Endodermal cell (in vitro differentiated cells): ENCODE measurements at regions not wholly inside any gene's neighbourhood (a gene's known extent, or its start where the extent isn't known, plus 50 kb on each side); places are given as distances from the start of the nearest gene placed in this dataset.

ENCODE experiments used
- DNase-seq: peaks from one replicate; pipeline ENCODE4 v3.0.0-alpha.2; 2017
- H3K27ac ChIP-seq: 2 replicates; pipeline ENCODE4 v1.5.1; 2013; ENCODE audit warnings: mild to moderate bottlenecking, low read depth, low read length, moderate library complexity
- H3K27me3 ChIP-seq: 2 replicates; pipeline ENCODE4 v1.6.1; 2013; ENCODE audit warnings: mild to moderate bottlenecking, low read length, moderate library complexity; ENCODE audit not compliant: insufficient read depth, control insufficient read depth, poor library complexity, severe bottlenecking
- H3K36me3 ChIP-seq: 2 replicates; pipeline ENCODE4 v1.7.0; 2013; ENCODE audit warnings: mild to moderate bottlenecking, low read length, moderate library complexity; ENCODE audit not compliant: control insufficient read depth, insufficient read depth
- H3K4me1 ChIP-seq: one replicate; pipeline ENCODE4 v1.7.0; 2013; ENCODE audit warnings: low read length; ENCODE audit not compliant: control insufficient read depth, insufficient read depth
- H3K4me3 ChIP-seq: 2 replicates; pipeline ENCODE4 v1.5.1; 2013; ENCODE audit warnings: mild to moderate bottlenecking, low read length, moderate library complexity
- H3K9ac ChIP-seq: 2 replicates; pipeline ENCODE4 v1.6.1; 2013; ENCODE audit warnings: mild to moderate bottlenecking, low read length, moderate library complexity; ENCODE audit not compliant: poor library complexity, severe bottlenecking; ENCODE audit errors: extremely low read depth
- H3K9me3 ChIP-seq: 2 replicates; pipeline ENCODE4 v1.6.1; 2013; ENCODE audit warnings: mild to moderate bottlenecking, low read length, moderate library complexity; ENCODE audit not compliant: control insufficient read depth
- H3K27ac Mint-ChIP-seq: 2 replicates; pipeline ENCODE4 v1.8.0; 2020; ENCODE audit warnings: mixed read lengths
- H3K27me3 Mint-ChIP-seq: 2 replicates; pipeline ENCODE4 v1.8.0; 2021; ENCODE audit warnings: mild to moderate bottlenecking, mixed read lengths; ENCODE audit not compliant: insufficient read depth
- H3K36me3 Mint-ChIP-seq: 2 replicates; pipeline ENCODE4 v1.8.0; 2020; ENCODE audit warnings: low read depth, mixed read lengths
- H3K4me1 Mint-ChIP-seq: 2 replicates; pipeline ENCODE4 v1.8.0; 2020; ENCODE audit warnings: mixed read lengths
- H3K4me3 Mint-ChIP-seq: 2 replicates; pipeline ENCODE4 v1.8.0; 2020; ENCODE audit warnings: mild to moderate bottlenecking, moderate library complexity, mixed read lengths
- H3K9me3 Mint-ChIP-seq: 2 replicates; pipeline ENCODE4 v1.8.0; 2020; ENCODE audit warnings: mild to moderate bottlenecking, mixed read lengths
- CTCF ChIP-seq: fragments of 200-600 bp; sonication (generic); conservative IDR thresholded peaks from 2 replicates; pipeline ENCODE4 v1.5.0; 2021; ENCODE audit warnings: antibody characterized with exemption, mild to moderate bottlenecking
- WGBS, 2 experiments: methylation state at CpG; one replicate each; pipeline versions ENCODE4 v1.1.5 to v1.1.7; 2013; ENCODE audit warnings: missing lambda C conversion rate in 2 of 2, mixed read lengths in 1 of 2; ENCODE audit not compliant: insufficient coverage in 1 of 2, insufficient read length in 1 of 2; 5-methylcytosine and 5-hydroxymethylcytosine counted together

GRCh38 chr12:25787701-25788100 is 170.8 kb upstream of the RASSF8 start:
- DNase-seq, result no peak
- Histone ChIP-seq H3K4me1 (no peaks in the 10 kb centered on the region), H3K9ac (no peak overlapping the region), H3K36me3 (no peaks in the 10 kb centered on the region), H3K27me3 (no peaks in the 10 kb centered on the region), H3K9me3 (no peaks in the 10 kb centered on the region), H3K27ac (no peak overlapping the region), H3K4me3 (no peak overlapping the region)
- H3K27me3 Mint-ChIP-seq, result no peaks in the 10 kb centered on the region
- no peak overlapping the region for H3K4me3 Mint-ChIP-seq
- TF ChIP-seq CTCF, result no peak
- H3K36me3 Mint-ChIP-seq, result no peaks in the 10 kb centered on the region
- no peaks in the 10 kb centered on the region for H3K9me3 Mint-ChIP-seq
- H3K27ac Mint-ChIP-seq, result no peak overlapping the region
- peaks cover 5% of the 10 kb centered on the region for H3K4me1 Mint-ChIP-seq
- 96 to 100% methylated on average over 2 of the region's 2 CpGs for WGBS, 2 experiments

- Mint-ChIP-seq H3K4me3 (no peak overlapping the region), H3K27ac (no peak overlapping the region)
- H3K4me3 ChIP-seq, result no peak overlapping the region
Observed at GRCh38 chr12:25788707-25789442, 169.6 kb upstream of the RASSF8 start.

GRCh38 chr12:25789541-25789944 is 168.9 kb upstream of the RASSF8 start:
- TF ChIP-seq CTCF, result no peak

More at GRCh38 chr12:25788707-25789442, 169.6 kb upstream of the RASSF8 start:
- Mint-ChIP-seq H3K36me3 (no peaks in the 10 kb centered on the region), H3K4me1 (peaks cover 5% of the 10 kb centered on the region), H3K9me3 (no peaks in the 10 kb centered on the region), H3K27me3 (no peaks in the 10 kb centered on the region)
- Histone ChIP-seq H3K27me3 (no peaks in the 10 kb centered on the region), H3K36me3 (no peaks in the 10 kb centered on the region), H3K9me3 (no peaks in the 10 kb centered on the region), H3K9ac (no peak overlapping the region), H3K4me1 (no peaks in the 10 kb centered on the region), H3K27ac (no peak overlapping the region)
- no peak for DNase-seq
- WGBS, 2 experiments, result 84% methylated on average over 1 of the region's 1 CpG; no CpG with 5 or more reads in 1 of the 2 experiments
- no peak for TF ChIP-seq CTCF

More at GRCh38 chr12:25789541-25789944, 168.9 kb upstream of the RASSF8 start:
- H3K4me3 ChIP-seq, result no peak overlapping the region
- Mint-ChIP-seq H3K4me3 (no peak overlapping the region), H3K27me3 (no peaks in the 10 kb centered on the region), H3K9me3 (no peaks in the 10 kb centered on the region), H3K27ac (no peak overlapping the region), H3K4me1 (peaks cover 5% of the 10 kb centered on the region), H3K36me3 (no peaks in the 10 kb centered on the region)
- H3K9ac ChIP-seq, result no peak overlapping the region
- WGBS, 2 experiments, result 86 to 87% methylated on average over 3 to 4 of the region's 4 CpGs
- no peaks in the 10 kb centered on the region for H3K27me3 ChIP-seq
- no peaks in the 10 kb centered on the region for H3K9me3 ChIP-seq
- DNase-seq, result no peak
- no peak overlapping the region for H3K27ac ChIP-seq
- no peaks in the 10 kb centered on the region for H3K4me1 ChIP-seq
- H3K36me3 ChIP-seq, result no peaks in the 10 kb centered on the region
